ENCODE measurements at regions not wholly inside any gene's neighbourhood (a gene's known extent, or its start where the extent isn't known, plus 50 kb on each side); places are given as distances from the start of the nearest gene placed in this dataset.
A peak's percentile ranks its signal among the peaks of the same experiment; 100 is the strongest.

- no peak for DNase-seq
Measured at GRCh38 chr4:11342401-11342800, 86.3 kb downstream of the HS3ST1 start.

DNA sequence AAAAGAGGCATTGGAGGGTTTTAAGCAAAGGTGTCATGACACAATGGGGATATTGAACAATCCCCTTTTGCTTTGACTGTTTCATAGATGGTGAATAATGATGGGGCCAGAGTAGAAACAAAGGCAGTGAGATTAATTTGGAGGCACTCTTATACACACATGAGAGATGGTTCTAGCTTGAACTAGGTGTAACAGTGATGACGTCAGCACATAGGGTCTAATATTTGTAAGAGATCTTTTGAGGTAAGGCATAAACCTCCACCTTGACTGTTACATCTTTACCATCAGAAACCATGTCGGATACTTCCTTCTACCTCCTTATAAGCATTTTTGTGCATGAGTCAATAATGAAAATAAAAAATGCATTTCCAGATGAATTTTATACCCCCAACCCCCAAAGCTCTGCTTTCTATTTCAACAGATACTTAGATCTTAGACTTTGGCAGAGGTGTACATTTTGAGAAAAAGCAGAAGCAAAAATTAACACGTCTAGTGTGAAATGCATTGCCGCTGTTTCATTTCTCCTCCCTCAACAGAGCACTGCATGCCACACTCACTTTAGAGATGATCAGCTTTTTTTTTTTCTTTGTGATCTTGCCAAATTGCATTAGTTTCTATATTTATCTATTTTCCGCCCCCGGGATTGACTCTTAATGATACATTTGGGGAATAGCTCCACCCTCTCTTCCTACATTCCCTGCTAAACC is 87.2 kb downstream of the HS3ST1 start:
- DNase-seq: no peak

GRCh38 chr4:11338956-11339782 is 89.5 kb downstream of the HS3ST1 start:
- peak; percentile 6 for DNase-seq

DNA sequence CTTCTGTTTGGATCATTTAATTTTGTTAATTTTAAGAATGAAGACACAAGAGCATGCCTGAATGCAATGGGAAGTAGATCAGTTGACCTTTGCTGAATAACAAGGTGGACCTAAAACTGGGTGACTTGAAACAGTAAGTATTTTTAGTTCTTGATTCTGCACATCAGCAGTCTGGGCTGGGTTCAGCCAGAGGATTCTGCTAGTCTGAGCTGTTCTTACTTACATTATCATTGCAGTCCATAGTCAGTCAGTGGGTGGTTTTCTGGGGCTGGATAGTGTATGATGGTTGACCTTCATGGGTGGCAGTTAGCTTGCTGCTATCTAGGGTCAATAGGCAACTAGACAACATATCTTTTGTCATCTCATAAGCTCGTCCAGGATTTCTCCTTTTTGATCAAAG is 91.4 kb downstream of the HS3ST1 start:
- no peak for DNase-seq

DNA sequence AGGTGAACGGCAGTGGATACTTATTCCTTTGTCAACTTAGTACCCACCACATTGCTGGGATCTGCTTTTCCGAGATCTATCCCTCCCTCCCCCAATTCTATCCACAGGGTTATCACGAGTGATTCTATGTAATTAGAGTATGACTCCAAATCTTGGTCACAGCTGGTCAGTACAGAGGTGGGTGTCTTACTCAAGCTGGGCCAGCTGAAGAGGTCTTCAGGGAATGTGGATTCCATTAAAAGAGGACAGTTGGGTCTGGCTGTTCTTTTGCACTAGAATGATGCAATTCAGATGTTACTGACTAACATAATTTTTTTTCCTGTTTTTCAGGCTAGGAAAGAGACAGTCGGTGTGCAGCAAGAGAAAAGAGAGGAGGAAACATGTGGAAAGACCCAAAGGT is 92.3 kb downstream of the HS3ST1 start:
- no peak for DNase-seq

- no peak for DNase-seq
Measured at GRCh38 chr4:11334887-11335286, 93.8 kb downstream of the HS3ST1 start.

- DNase-seq: no peak
Measured at GRCh38 chr4:11328401-11328800, 100.3 kb downstream of the HS3ST1 start.

GRCh38 chr4:11326021-11326420 is 102.7 kb downstream of the HS3ST1 start:
- DNase-seq: no peak

GRCh38 chr4:11323771-11324170 is 104.9 kb downstream of the HS3ST1 start:
- DNase-seq: no peak

DNA sequence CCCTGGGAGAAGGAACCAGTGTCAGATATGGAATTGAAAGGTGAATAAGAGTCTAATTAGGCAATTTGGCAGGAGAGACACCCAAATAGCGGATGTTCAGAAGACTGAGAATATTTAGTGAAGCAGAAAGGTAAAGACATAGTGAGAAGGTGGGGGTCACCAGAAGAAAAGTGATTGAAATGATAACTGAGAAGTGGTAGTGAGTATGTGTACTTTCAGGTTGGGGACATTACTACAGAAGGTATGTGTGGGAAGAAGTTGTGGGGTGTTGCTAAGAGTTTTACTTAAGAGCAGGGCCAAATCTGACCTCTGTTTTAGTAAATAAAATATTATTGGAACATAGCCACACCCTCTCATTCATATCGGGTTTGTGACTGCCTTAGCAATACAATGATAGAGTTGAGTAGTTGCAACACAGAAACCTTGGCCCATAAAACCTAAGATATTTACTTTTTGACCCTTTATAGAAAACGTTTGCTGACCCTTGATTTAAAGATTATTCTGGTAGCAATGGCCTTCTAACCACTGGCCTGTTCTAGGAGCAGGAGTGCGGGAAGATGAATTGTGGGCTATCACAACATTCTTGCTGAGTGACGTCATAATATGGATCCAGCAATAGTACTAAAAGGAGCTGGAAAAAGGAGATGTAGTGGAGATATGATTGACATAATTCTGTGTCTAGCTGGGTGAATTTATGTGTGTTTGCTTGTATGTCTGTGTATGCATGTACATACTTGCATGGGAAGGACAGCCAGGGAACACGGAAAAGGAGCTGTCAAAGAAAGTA is 115.3 kb downstream of the HS3ST1 start:
- no peak for DNase-seq

DNA sequence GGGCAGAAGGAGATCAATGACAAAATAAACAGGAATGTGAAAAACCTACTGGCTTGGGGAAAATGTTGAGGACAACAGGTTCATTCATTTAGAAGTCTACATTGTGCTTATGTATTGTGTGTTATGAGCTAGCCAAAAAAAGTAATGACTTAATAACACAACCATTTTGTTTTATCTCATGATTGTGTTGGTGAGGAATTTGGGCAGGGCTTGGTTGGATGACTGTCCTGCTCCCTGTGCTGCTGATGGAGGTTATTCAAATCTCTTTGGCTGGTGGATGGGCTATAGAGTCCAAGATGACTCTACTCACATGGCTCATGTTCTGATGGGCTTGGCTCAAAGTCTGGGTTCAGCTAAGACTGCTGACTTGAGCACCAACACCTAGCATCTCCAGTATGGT is 116.3 kb downstream of the HS3ST1 start:
- no peak for DNase-seq

- DNase-seq: no peak
Measured at GRCh38 chr4:11301075-11301660, 127.5 kb downstream of the HS3ST1 start.

- DNase-seq: no peak
Measured at GRCh38 chr4:11299836-11300235, 128.9 kb downstream of the HS3ST1 start.

GRCh38 chr4:11299016-11299415 is 129.7 kb downstream of the HS3ST1 start:
- DNase-seq: no peak

DNA sequence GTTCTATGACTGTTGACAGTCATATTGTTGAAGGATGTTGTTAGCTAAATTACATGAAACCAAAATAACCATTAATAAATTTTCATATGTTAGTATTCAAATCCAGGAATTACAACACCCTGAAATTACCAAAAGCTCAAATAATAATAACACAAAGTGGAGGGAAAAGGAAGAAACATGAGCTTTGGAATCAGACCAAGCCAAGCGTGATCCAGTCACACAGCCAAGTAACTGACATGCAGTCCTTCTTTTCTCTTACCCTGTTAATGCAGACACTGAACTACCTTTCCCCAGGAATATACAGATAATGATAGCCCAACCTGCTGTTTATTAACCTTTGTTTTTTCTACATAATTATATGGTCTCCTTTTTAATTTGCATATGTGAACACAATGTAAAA is 130.2 kb downstream of the HS3ST1 start:
- no peak for DNase-seq

DNA sequence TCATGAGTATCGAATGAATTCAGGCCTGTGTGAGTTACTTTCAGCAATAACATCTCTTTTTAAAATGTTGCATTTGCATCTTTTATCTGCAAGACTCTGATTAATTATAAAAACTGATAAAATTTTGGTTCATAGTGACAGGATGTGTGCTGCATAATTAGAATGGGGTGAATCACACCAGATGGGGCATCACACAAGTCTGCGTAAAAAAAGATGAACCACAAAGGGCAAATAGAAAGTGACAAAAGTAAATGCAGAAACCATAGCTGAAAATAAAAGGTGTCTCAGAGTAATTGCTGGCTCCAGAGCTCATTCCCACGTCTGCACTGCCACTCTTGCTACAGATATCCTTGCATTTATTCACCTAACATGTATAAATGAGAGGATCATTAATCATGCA is 131.1 kb downstream of the HS3ST1 start:
- no peak for DNase-seq

- no peak for DNase-seq
Measured at GRCh38 chr4:11297201-11297600, 131.5 kb downstream of the HS3ST1 start.

DNA sequence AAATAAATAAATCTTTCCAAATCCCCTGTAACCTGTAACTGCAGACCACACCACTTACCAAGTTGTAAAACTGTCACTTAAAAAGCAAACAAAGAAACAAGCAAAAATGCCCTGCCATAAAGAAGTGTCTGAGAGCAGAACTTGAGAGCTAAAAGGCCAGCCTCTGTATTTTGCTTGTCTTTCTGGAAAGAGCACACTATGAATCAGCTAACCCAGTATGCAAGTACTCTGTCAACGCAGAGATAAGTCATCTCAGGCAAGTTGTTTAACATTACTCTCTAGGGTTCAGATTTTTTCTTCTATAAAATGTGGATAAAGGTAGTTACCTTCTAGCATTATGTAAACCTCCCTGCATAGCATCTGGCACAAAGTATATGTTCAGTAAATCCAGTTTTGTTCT is 134.8 kb downstream of the HS3ST1 start:
- no peak for DNase-seq

DNA sequence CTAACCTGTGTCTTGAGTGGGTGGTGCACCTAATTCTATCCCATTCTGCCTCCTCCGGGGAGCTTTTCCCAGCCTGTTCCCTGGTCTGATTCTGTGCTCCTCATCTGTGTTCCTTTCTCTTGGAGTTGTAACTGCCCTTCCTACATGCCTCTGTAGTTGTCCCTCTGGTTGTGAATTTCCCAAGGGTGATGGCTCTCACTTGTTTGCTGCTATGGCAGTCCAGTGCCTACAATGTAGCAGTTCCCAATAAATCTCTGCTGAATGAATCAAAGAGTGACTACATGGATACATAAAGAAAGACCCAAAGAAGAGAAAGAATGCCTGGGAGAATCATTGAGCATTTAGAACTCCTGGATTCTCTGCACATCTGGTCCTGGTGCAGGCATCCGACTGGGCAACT is 141.6 kb downstream of the HS3ST1 start:
- no peak for DNase-seq

DNA sequence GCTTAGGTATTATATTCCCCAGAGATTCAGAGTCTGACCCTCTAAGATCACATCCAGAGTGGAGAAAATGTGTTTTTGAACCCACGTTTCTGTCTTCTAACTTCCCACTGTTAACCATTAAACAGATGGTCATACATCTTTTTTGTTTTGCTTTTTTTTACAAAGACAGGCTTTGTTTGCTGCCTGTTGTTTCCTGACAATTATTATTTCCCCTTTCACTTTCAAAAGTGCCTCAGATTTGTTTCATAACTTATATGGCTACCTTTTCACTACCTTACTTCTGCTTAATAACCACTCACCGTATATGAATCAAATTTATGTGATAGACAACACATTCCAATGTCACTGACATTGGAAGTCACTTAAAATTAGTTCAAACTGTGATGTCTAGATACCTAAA is 142.2 kb downstream of the HS3ST1 start:
- DNase-seq: no peak

DNA sequence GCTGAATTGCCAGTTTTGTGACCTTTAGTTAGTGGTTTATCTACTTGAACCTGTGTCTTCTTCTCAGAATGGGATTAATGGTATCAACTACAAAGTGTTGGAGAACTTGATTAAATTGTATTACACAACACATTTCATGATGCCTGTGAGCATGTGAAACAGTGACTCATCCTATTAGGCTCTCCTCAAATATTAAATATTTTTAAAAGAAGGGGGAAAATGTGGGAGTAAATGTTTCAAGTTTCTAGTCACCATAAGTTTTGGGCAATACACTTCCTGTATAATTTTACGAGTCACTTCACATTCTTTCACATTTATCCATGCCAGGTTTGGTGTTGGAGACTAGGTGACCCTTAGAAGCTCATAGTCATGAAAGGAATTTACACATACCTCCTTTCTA is 147.0 kb downstream of the HS3ST1 start:
- DNase-seq: no peak

DNA sequence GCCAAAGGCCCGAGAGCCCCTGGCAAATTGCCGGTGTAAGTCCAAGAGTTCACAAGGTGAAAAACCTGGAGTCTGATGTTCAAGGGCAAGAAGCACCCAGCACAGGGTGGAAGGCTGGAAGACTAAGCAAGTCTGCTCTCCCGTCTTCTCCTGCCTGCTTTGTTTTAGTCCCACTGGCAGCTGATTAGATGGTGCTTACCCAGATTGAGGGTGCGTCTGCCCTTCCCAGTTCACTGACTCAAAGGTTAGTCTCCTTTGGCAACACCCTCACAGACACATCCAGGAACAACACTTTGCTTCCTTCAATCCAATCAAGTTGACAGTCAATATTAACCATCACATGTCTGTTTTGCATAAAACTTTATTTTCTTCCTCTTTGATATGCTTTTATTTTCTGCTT is 157.4 kb downstream of the HS3ST1 start:
- no peak for DNase-seq

- no peak for DNase-seq
Measured at GRCh38 chr4:11268149-11268548, 160.5 kb downstream of the HS3ST1 start.

Measured in NCI-H1436 (cell line).